WI38 (cell line): ENCODE measurements at regions not wholly inside any gene's neighbourhood (a gene's known extent, or its start where the extent isn't known, plus 50 kb on each side); places are given as distances from the start of the nearest gene placed in this dataset.

Source experiments
- H3K4me3 ChIP-seq: 2 replicates; pipeline ENCODE4 v1.5.1; 2011; ENCODE audit warnings: low read depth, mild to moderate bottlenecking, control low read depth, low read length
- CTCF ChIP-seq: IDR thresholded peaks from 2 replicates; pipeline ENCODE4 v1.5.1; 2012; ENCODE audit warnings: low read depth, mild to moderate bottlenecking, control low read depth, low read length

DNA sequence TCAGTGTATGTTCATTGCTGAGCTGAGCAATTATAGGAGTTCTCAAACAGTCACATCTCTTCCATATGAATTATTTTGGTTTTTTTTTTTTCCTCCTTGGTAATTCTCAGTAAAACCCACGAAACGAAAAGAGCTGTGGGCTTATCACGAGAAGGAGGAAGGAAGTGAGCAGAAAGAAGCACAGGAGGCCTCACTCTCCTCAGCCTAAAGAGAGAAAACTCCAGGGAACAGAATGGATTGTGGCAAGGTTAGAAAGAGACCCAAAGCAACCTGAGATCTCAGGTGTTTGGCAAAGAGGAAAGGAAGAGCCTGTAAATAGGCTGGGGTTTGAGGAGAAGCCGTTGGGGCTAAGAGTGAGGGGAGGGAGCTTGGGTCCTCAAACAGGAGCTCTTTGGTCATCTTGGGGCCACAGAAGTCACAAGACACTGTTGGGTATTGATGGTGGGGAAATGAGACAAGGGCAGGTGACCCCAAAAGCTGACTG lies 67.8 kb upstream of the CITED2 start:
- no peak overlapping the region for H3K4me3 ChIP-seq
- TF ChIP-seq CTCF: no peak

- H3K4me3 ChIP-seq: no peak overlapping the region
- TF ChIP-seq CTCF: no peak
These were observed 64.9 kb upstream of the CITED2 start for GRCh38 chr6:139439349-139439748.

DNA sequence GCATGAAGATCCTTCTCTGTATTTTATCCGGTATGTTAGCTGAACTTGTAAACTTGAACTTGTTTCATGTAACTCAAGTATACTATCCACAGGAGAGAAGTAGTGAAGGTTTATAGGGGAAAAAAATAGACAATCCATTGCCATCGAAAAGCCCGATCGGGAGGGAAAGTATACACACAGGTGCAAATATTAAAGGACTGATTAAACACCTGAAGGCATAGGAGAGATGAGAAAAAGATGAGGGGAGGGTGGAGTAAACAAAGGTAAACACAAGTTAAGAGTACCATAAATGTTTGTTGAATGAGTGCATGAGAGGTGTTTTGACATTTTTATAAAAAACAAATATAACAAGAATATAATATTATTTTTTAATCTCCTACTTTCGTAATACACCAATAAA lies 64.3 kb upstream of the CITED2 start:
- H3K4me3 ChIP-seq: no peak overlapping the region
- TF ChIP-seq CTCF: no peak

- TF ChIP-seq CTCF: no peak
- no peak overlapping the region for H3K4me3 ChIP-seq
These were observed 62.5 kb upstream of the CITED2 start for GRCh38 chr6:139436957-139437348.

- TF ChIP-seq CTCF: no peak
- no peak overlapping the region for H3K4me3 ChIP-seq
These were observed 61.9 kb upstream of the CITED2 start for GRCh38 chr6:139436200-139436956.

DNA sequence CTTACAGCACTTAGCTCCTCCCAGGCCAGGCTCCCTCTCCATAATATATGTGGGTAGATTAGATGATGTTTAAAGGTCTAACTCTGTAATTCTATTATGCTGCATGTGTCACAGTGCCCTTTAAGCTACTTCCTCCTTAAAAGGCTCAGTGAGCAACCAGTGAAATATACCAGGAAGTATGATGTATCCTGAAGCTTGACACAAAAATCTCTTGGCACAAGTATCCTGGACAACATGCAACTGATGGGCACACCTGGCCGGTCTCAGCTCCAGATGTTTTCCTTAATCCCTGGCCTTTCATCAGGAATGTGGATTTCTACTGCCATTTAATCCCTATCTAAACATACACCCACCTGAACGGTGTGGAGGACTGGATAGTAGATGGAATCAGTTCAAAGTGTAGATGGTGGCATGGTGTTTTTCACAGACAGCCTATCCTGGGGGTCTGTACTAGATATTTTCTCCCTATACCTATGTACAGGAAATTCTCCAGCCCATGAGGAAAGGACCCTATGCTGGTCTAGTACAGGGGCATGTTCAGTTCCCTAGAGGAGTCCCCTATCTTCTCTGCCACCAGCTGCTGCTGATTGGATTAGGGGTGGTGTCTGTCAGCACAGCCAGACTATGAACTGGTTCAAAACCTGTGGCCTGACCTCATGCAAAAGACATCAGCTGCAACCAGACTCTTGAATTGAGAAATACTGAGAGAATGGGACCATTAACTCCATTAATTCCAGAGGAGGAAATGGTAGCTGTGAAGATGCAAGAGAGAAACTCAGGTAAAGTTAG lies 59.4 kb upstream of the CITED2 start:
- no peak for TF ChIP-seq CTCF
- H3K4me3 ChIP-seq: no peak overlapping the region

- no peak for TF ChIP-seq CTCF
These were observed 57.1 kb upstream of the CITED2 start for GRCh38 chr6:139431602-139431956.

More at GRCh38 chr6:139431602-139431956, 57.1 kb upstream of the CITED2 start:
- H3K4me3 ChIP-seq: no peak overlapping the region
